Ecto neural progenitor cell (in vitro differentiated cells): ENCODE measurements at regions not wholly inside any gene's neighbourhood (a gene's known extent, or its start where the extent isn't known, plus 50 kb on each side); places are given as distances from the start of the nearest gene placed in this dataset.

ENCODE experiments used
- DNase-seq: peaks from one replicate; pipeline ENCODE4 v3.0.0-alpha.2; 2018; ENCODE audit warnings: low spot score

GRCh38 chr2:38171208-38171855, 95.4 kb upstream of the CYP1B1 start:
- no peak for DNase-seq

- DNase-seq = no peak
Measured at GRCh38 chr2:38170733-38171132, 94.8 kb upstream of the CYP1B1 start.

- DNase-seq = no peak
Measured at GRCh38 chr2:38170067-38170466, 94.1 kb upstream of the CYP1B1 start.

- DNase-seq = no peak
Measured at GRCh38 chr2:38168710-38169480, 92.9 kb upstream of the CYP1B1 start.

GRCh38 chr2:38167968-38168350, 92.0 kb upstream of the CYP1B1 start:
- no peak for DNase-seq

GRCh38 chr2:38165698-38166097, 89.7 kb upstream of the CYP1B1 start:
- DNase-seq = no peak

- DNase-seq = no peak
Measured at GRCh38 chr2:38164881-38165280, 88.9 kb upstream of the CYP1B1 start.

GRCh38 chr2:38163579-38163978, 87.6 kb upstream of the CYP1B1 start:
- no peak for DNase-seq

GRCh38 chr2:38163006-38163405, 87.1 kb upstream of the CYP1B1 start:
- DNase-seq = no peak

- no peak for DNase-seq
Measured at GRCh38 chr2:38160516-38160915, 84.6 kb upstream of the CYP1B1 start.

GRCh38 chr2:38159597-38159996, 83.6 kb upstream of the CYP1B1 start:
- no peak for DNase-seq

- DNase-seq = no peak
Measured at GRCh38 chr2:38159191-38159590, 83.2 kb upstream of the CYP1B1 start.

GRCh38 chr2:38158378-38159118, 82.6 kb upstream of the CYP1B1 start:
- DNase-seq = no peak

- no peak for DNase-seq
Measured at GRCh38 chr2:38156436-38156835, 80.5 kb upstream of the CYP1B1 start.

- no peak for DNase-seq
Measured at GRCh38 chr2:38155015-38155414, 79.1 kb upstream of the CYP1B1 start.

- DNase-seq = no peak
Measured at GRCh38 chr2:38154395-38154794, 78.4 kb upstream of the CYP1B1 start.

- DNase-seq = no peak
Measured at GRCh38 chr2:38153476-38154135, 77.7 kb upstream of the CYP1B1 start.

- no peak for DNase-seq
Measured at GRCh38 chr2:38152913-38153312, 77.0 kb upstream of the CYP1B1 start.

GRCh38 chr2:38152035-38152434, 76.1 kb upstream of the CYP1B1 start:
- no peak for DNase-seq

- DNase-seq = no peak
Measured at GRCh38 chr2:38149531-38149930, 73.6 kb upstream of the CYP1B1 start.

GRCh38 chr2:38148501-38148900, 72.5 kb upstream of the CYP1B1 start:
- no peak for DNase-seq

- DNase-seq = no peak
Measured at GRCh38 chr2:38147333-38148121, 71.6 kb upstream of the CYP1B1 start.
